ENCODE measurements at regions not wholly inside any gene's neighbourhood (a gene's known extent, or its start where the extent isn't known, plus 50 kb on each side); places are given as distances from the start of the nearest gene placed in this dataset.

DNA sequence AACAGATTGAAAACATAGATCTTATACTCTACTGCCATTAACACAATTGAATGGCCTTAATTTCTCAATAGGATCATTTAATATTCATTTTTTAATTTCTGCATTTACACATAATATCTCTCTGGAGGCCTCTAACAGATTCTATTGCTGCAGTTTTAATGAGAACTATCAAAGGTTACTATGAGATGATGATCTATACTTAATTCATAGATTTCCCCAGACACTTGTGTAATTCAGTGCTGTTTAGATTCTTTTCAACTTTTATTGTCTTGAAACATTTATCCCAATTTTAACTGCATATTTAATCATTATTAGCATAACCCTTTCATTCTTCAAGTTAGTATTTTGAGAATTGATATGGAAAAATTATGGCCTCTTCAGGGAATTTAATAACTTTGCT, 1056.5 kb upstream of the CDH8 start:
- ATAC-seq (ENCODE audit: low FRiP score) (no peak), DNase-seq (ENCODE audit: low spot score) (no peak)
- TF ChIP-seq, protein P1, sequence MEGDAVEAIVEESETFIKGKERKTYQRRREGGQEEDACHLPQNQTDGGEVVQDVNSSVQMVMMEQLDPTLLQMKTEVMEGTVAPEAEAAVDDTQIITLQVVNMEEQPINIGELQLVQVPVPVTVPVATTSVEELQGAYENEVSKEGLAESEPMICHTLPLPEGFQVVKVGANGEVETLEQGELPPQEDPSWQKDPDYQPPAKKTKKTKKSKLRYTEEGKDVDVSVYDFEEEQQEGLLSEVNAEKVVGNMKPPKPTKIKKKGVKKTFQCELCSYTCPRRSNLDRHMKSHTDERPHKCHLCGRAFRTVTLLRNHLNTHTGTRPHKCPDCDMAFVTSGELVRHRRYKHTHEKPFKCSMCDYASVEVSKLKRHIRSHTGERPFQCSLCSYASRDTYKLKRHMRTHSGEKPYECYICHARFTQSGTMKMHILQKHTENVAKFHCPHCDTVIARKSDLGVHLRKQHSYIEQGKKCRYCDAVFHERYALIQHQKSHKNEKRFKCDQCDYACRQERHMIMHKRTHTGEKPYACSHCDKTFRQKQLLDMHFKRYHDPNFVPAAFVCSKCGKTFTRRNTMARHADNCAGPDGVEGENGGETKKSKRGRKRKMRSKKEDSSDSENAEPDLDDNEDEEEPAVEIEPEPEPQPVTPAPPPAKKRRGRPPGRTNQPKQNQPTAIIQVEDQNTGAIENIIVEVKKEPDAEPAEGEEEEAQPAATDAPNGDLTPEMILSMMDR (IDR thresholded peaks at IDR 0.05), result no peak

DNA sequence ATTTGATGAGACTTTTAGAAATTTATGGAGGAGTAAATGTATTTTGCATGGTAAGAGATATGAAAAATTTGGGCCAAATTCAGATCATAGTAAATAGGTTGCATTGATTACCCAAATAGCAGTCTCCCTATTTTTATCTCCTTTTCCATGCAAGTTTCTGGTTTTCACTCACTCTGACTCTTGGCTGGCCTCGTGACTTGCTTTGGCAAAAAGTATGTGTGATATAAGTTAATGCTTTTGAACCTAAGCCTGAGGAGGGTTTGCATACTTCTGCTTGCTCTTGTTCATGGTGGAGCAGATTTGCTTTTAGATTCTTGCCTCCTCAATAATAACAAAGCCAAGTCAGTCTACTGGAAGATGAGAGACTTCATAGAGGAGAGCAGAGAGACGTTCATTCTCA, 1045.9 kb upstream of the CDH8 start:
- no peak for ATAC-seq (ENCODE audit: low FRiP score)
- TF ChIP-seq, protein P1 (IDR thresholded peaks at IDR 0.05), result no peak

DNA sequence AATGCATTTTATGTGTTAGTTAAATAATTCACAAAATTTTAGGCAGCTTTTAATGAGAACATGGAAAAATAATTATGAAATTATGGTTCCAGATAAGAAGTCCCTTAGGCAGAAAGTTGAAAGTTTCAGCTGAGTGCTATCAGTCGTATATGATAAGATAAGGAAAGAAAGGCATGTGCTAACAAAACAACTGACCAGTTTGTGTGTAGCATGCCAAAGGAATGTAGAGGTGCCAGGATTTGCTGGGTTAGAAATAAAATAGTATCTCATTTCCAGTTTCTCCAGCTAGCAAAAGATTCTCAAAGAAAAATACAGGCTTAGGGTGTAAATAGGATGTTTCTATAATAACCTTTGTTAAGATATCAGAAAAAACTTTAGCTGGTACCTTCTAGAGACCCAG, 1044.5 kb upstream of the CDH8 start:
- ATAC-seq (ENCODE audit: low FRiP score), result no peak
- DNase-seq (ENCODE audit: low spot score), result no peak
- TF ChIP-seq, protein P1 (IDR thresholded peaks at IDR 0.05), result no peak

More for the DNA sequence above, 1045.9 kb upstream of the CDH8 start:
- no peak for DNase-seq (ENCODE audit: low spot score)

DNA sequence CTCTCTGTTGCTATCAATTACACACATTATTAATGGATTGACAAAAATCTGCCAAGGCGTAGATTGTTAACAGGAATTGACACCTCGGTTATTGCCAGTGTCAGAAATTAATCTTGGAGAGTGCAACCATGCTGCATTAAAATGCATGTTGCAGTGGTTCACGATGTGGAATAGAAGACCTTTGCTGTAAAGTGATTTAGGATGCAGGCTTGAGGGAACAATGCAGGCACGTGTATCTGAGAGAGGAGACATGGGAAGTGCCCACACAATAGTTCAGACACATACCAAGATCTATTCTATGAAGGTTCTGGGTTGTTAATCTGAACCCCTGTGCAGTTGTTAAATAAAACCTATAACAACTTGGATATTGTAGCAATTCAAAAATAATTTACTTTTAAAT, 1032.8 kb upstream of the CDH8 start:
- TF ChIP-seq, protein P1 (IDR thresholded peaks at IDR 0.05), result no peak
- ATAC-seq (ENCODE audit: low FRiP score) (no peak), DNase-seq (ENCODE audit: low spot score) (no peak)

DNA sequence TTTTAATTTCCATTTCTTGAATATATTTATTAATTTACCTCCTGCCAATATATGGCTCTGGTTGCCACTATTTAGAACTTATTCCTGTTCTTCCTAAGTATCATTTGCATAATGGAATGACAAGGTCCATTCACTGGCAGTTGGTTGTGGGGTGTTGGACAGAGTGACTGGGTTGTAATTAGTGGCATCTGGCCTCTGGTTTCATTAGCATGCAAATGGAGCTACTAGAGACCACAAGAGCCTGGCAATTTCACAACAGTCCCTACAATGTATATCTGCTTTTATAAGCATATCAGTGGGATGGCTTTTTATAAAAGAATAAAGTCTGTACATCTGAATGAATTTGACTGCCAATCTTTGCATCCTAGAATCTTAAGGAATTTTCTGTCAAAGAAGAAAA, 1030.9 kb upstream of the CDH8 start:
- no peak for DNase-seq (ENCODE audit: low spot score)
- no peak for ATAC-seq (ENCODE audit: low FRiP score)
- TF ChIP-seq, protein P1 (IDR thresholded peaks at IDR 0.05), result no peak

DNA sequence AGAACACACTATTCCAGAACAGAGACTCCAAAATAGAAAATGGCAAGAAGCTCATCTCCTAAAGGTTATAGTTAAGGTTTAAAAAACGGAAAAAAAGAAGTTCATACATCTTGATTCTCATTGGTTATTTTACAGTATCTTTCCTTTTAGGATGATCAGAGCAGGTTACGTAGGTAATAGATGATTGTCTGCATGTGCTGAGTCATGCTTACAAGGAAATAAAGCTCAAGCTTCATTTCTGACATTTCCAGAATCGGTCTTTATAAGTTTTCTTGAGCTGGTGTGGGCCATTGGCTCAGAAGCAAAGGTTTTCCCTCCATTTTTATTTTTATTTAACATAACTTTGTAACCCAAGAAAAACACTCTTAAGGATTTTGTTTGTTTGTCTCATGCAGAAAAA, 1030.3 kb upstream of the CDH8 start:
- ATAC-seq (ENCODE audit: low FRiP score), result no peak
- TF ChIP-seq, protein P1 (IDR thresholded peaks at IDR 0.05), result no peak

DNA sequence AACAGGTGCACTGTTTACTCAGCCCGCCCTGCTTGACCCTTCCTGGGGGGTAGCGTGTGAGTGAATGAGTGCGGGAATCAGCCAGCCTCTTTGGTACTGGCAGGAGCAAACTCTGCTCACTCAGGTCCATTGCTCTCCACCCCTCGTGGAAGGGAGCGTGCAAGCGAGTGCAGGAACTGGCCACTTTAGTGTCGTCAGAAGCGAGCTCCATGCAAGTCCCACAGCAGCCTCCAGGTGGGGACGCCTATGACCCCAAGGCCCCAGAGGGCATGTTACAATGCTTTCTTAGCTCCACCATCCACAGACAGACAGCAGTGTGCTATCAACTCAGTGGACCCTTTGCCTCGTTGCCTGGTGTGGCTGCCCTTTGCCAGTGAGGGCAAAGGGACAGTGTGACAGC, 1025.1 kb upstream of the CDH8 start:
- TF ChIP-seq, protein P1 (IDR thresholded peaks at IDR 0.05), result no peak
- no peak for DNase-seq (ENCODE audit: low spot score)
- ATAC-seq (ENCODE audit: low FRiP score), result no peak

More for the DNA sequence above, 1030.3 kb upstream of the CDH8 start:
- DNase-seq (ENCODE audit: low spot score), result no peak

Measured in omental fat pad (tissue), 3 donors.